ENCODE measurements at regions not wholly inside any gene's neighbourhood (a gene's known extent, or its start where the extent isn't known, plus 50 kb on each side); places are given as distances from the start of the nearest gene placed in this dataset.

GRCh38 chr13:99691552-99691951 is 190.3 kb downstream of the TM9SF2 start:
- Histone ChIP-seq H4K8ac (ENCODE audit: extremely low read depth, insufficient read depth, low read length) (no peak overlapping the region), H3K36me3 (ENCODE audit: control insufficient read depth in 2 of 4, insufficient read depth in 4 of 4, low read length in 3 of 4) (no peaks in the 10 kb centered on the region), H3K4ac (replicated peaks; ENCODE audit: insufficient read length, low read depth, low read length) (no peak overlapping the region), H3K4me3 (ENCODE audit: extremely low read depth in 1 of 4, insufficient read depth in 2 of 4, low read depth in 3 of 4, low read length in 4 of 4) (no peak overlapping the region), H4K5ac (ENCODE audit: insufficient read length, low read depth, low read length) (peak overlapping the region; percentile 35), H3K23ac (ENCODE audit: insufficient read length) (no peak overlapping the region), H3K4me2 (ENCODE audit: insufficient read depth in 1 of 2, low read depth in 2 of 2, low read length in 2 of 2) (peak overlapping the region in 1 of 2 experiments; percentile 57; a peak in 1 of 4 replicates), H2BK5ac (ENCODE audit: low read depth, low read length) (peak overlapping the region; percentile 62; the same call in 1 of the 2 replicates), H3K9me3 (ENCODE audit: insufficient read depth in 2 of 2, low read depth in 1 of 2, low read length in 1 of 2) (no peaks in the 10 kb centered on the region), H2BK12ac (ENCODE audit: low read depth, low read length) (peak overlapping the region; percentile 40; the same call in 1 of the 2 replicates), H3K14ac (ENCODE audit: insufficient read length) (no peak overlapping the region), H3K27ac (ENCODE audit: low read depth, low read length) (no peak overlapping the region), H3K56ac (replicated peaks; ENCODE audit: insufficient read length, low read depth, low read length) (no peak overlapping the region), H3K23me2 (ENCODE audit: low read depth, low read length) (peaks cover 2% of the 10 kb centered on the region; the same call in 1 of the 2 replicates), H2BK20ac (ENCODE audit: low read length) (peak overlapping the region; percentile 80), H3K79me2 (ENCODE audit: control insufficient read depth in 1 of 2, insufficient read depth in 2 of 2, low read length in 2 of 2) (no peaks in the 10 kb centered on the region), H3K18ac (ENCODE audit: extremely low read depth, low read length) (peak overlapping the region; percentile 94), H3K4me1 (replicated peaks in 1 of 4; ENCODE audit: control insufficient read depth in 3 of 4, insufficient read depth in 4 of 4, low read length in 3 of 4) (peaks cover 19 to 50% (median 45%) of the 10 kb centered on the region in 4 experiments; a peak in 6 of 7 replicates), H4K20me1 (replicated peaks in 1 of 2; ENCODE audit: control insufficient read depth in 1 of 2, insufficient read depth in 2 of 2, low read length in 2 of 2) (no peaks in the 10 kb centered on the region), H3K79me1 (ENCODE audit: low read depth, low read length) (no peaks in the 10 kb centered on the region), H2BK15ac (ENCODE audit: low read length) (no peak overlapping the region), H2AK5ac (ENCODE audit: low read depth, low read length) (peak overlapping the region; percentile 41), H4K91ac (replicated peaks; ENCODE audit: insufficient read length, low read length) (peak overlapping the region; percentile 79), H3K9ac (replicated peaks in 1 of 4; ENCODE audit: extremely low read depth in 1 of 4, low read depth in 3 of 4, low read length in 3 of 4) (no peak overlapping the region), H3K27me3 (replicated peaks in 1 of 4; ENCODE audit: control insufficient read depth in 3 of 4, extremely low read depth in 1 of 4, insufficient read depth in 3 of 4, low read length in 3 of 4) (no peaks in the 10 kb centered on the region), H2BK120ac (replicated peaks; ENCODE audit: low read depth, low read length) (peak overlapping the region; percentile 94), H2AFZ (ENCODE audit: low read length) (no peak overlapping the region)
- POLR2A ChIA-PET (ENCODE audit: partially characterized antibody): interaction anchor here (0.6 to 8.5 kb wide), 9 partner anchors 9 to 56 kb away, joined by 3 to 229 read pairs (median 4); no protein-coding TSS in a partner anchor
- CTCF ChIA-PET (ENCODE audit: partially characterized antibody): interaction anchor here (0.6 to 2.4 kb wide), 6 partner anchors 12 to 1078 kb away, joined by 3 to 11 read pairs (median 4); no protein-coding TSS in a partner anchor
- FAIRE-seq (peak; percentile 42), DNase-seq (ENCODE audit: low read depth in 1 of 2, low spot score in 2 of 2) (no peak)
- WGBS, 2 experiments (ENCODE audit: extremely low coverage in 1 of 2, insufficient coverage in 1 of 2, insufficient read length in 1 of 2, insufficient replicate concordance in 2 of 2, low coverage in 1 of 2, low lambda C conversion rate in 2 of 2, missing lambda C conversion rate in 1 of 2): 63% methylated on average over 7 of the region's 7 CpGs; no CpG with 5 or more reads in 1 of the 2 experiments
- TF ChIP-seq JUND (IDR thresholded peaks at IDR 0.05; ENCODE audit: low read length) (no peak), ASH2L (IDR thresholded peaks at IDR 0.05; ENCODE audit: low read length) (no peak), BACH1 (IDR thresholded peaks at IDR 0.05; ENCODE audit: low read length) (no peak), SIRT6 (IDR thresholded peaks at IDR 0.05; ENCODE audit: low read length) (no peak), RNF2 (IDR thresholded peaks at IDR 0.05; ENCODE audit: borderline replicate concordance, low read depth, low read length, missing control alignments, poor library complexity, severe bottlenecking) (no peak), CTCF (IDR thresholded peaks at IDR 0.05; ENCODE audit: control extremely low read depth in 1 of 3, insufficient read depth in 1 of 3, low read depth in 1 of 3, low read length in 3 of 3) (no peak), NANOG (IDR thresholded peaks at IDR 0.05; ENCODE audit: insufficient read depth, low read depth, low read length, poor library complexity, severe bottlenecking) (no peak), ZNF274 (IDR thresholded peaks at IDR 0.05; ENCODE audit: borderline replicate concordance, extremely low read depth, low read length) (no peak), USF2 (IDR thresholded peaks at IDR 0.05; ENCODE audit: low read length) (no peak), RBBP5 (IDR thresholded peaks at IDR 0.05; ENCODE audit: borderline replicate concordance, low read depth, low read length) (no peak)

Data from H1 (cell line).